ENCODE measurements at regions not wholly inside any gene's neighbourhood (a gene's known extent, or its start where the extent isn't known, plus 50 kb on each side); places are given as distances from the start of the nearest gene placed in this dataset.
"Not testable (repeated sequence)": the region's sequence is repeated elsewhere in the genome, so short reads cannot be mapped to it uniquely, and the experiment has no call there.

- TF ChIP-seq, protein P1, sequence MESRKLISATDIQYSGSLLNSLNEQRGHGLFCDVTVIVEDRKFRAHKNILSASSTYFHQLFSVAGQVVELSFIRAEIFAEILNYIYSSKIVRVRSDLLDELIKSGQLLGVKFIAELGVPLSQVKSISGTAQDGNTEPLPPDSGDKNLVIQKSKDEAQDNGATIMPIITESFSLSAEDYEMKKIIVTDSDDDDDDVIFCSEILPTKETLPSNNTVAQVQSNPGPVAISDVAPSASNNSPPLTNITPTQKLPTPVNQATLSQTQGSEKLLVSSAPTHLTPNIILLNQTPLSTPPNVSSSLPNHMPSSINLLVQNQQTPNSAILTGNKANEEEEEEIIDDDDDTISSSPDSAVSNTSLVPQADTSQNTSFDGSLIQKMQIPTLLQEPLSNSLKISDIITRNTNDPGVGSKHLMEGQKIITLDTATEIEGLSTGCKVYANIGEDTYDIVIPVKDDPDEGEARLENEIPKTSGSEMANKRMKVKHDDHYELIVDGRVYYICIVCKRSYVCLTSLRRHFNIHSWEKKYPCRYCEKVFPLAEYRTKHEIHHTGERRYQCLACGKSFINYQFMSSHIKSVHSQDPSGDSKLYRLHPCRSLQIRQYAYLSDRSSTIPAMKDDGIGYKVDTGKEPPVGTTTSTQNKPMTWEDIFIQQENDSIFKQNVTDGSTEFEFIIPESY (IDR thresholded peaks at IDR 0.05; ENCODE audit: extremely low read depth, insufficient replicate concordance, low read length), result not testable (repeated sequence)
- not testable (repeated sequence) for TF ChIP-seq RAD21 (IDR thresholded peaks at IDR 0.05; ENCODE audit: low read depth); EZH2 (IDR thresholded peaks at IDR 0.05); CEBPB (IDR thresholded peaks at IDR 0.05; ENCODE audit: low read depth); EZH2phosphoT487 (IDR thresholded peaks at IDR 0.05; ENCODE audit: borderline replicate concordance); CBX3 (IDR thresholded peaks at IDR 0.05; ENCODE audit: low read depth)
- TF ChIP-seq, protein P2, sequence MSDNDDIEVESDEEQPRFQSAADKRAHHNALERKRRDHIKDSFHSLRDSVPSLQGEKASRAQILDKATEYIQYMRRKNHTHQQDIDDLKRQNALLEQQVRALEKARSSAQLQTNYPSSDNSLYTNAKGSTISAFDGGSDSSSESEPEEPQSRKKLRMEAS (IDR thresholded peaks at IDR 0.05), result not testable (repeated sequence)
Measured at GRCh38 chr17:30596948-30597775, 120.0 kb downstream of the GOSR1 start.

All from HCT116 (cell line).